Thyroid gland (tissue), 4 donors: ENCODE measurements at regions not wholly inside any gene's neighbourhood (a gene's known extent, or its start where the extent isn't known, plus 50 kb on each side); places are given as distances from the start of the nearest gene placed in this dataset.

Experiments
- CTCF ChIP-seq, 6 experiments: fragments of 200-600 bp in 3 of 6; fragments of 450-650 bp in 3 of 6; sonication (generic) in 3 of 6; IDR thresholded peaks; one replicate each; pipeline ENCODE4 v1.5.1; 2016 to 2019; ENCODE audit warnings: antibody characterized with exemption in 6 of 6, mild to moderate bottlenecking in 2 of 6, inconsistent platforms in 1 of 6, moderate library complexity in 1 of 6
- POLR2A ChIP-seq, 2 donors: fragments of 450-650 bp; IDR thresholded peaks; one replicate each; pipeline ENCODE4 v1.6.1; 2017; ENCODE audit warnings: antibody characterized with exemption in 2 of 2, mild to moderate bottlenecking in 2 of 2, moderate library complexity in 1 of 2

- TF ChIP-seq CTCF (IDR thresholded peaks at IDR 0.05) (no peak), POLR2A (IDR thresholded peaks at IDR 0.05) (no peak)
Measured at GRCh38 chr13:37406031-37406430, 192.5 kb downstream of the POSTN start.
